ENCODE measurements at regions not wholly inside any gene's neighbourhood (a gene's known extent, or its start where the extent isn't known, plus 50 kb on each side); places are given as distances from the start of the nearest gene placed in this dataset.

- TF ChIP-seq CTCF (optimal IDR thresholded peaks at IDR 0.05 in 1 of 3, IDR thresholded peaks at IDR 0.05 in 1 of 3, conservative IDR thresholded peaks at IDR 0.05 in 1 of 3; ENCODE audit: extremely low read depth in 1 of 3, insufficient read depth in 2 of 3, low read length in 3 of 3) (no peak), EZH2 (IDR thresholded peaks at IDR 0.05; ENCODE audit: low read length) (no peak)
Observed at GRCh38 chr3:28678086-28678485, 329.5 kb upstream of the AZI2 start.

All from keratinocyte (primary cell).